ENCODE measurements at regions not wholly inside any gene's neighbourhood (a gene's known extent, or its start where the extent isn't known, plus 50 kb on each side); places are given as distances from the start of the nearest gene placed in this dataset.

DNA sequence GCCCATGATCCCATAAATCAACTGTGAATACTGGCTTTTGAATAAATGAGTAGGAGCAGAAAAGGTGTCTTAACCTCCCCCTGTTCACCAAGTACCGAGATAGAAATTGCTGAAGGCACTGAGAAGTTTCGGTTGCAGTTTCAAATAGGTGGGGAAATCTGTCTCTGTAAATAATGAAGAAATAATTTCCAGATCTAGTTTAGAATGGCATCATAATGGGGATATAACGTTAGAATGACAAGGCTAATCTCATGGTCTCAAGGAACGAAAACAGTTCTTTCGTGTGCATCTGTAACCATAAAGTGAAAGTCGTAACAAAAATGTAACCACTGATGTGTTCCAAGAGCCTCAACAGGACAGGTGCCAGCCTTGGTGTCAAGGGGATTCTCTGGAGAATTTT lies 49.9 kb upstream of the TMEM18 start:
- no peak for TF ChIP-seq CTCF (IDR thresholded peaks at IDR 0.05)
- no peak for TF ChIP-seq EP300 (IDR thresholded peaks at IDR 0.05)
- TF ChIP-seq POLR2A (IDR thresholded peaks at IDR 0.05) = no peak
- no peak for TF ChIP-seq POLR2AphosphoS5 (IDR thresholded peaks at IDR 0.05)

All from stomach (tissue), 4 donors.